Tibial nerve (tissue), 4 donors: ENCODE measurements at regions not wholly inside any gene's neighbourhood (a gene's known extent, or its start where the extent isn't known, plus 50 kb on each side); places are given as distances from the start of the nearest gene placed in this dataset.

Experiments used
- CTCF ChIP-seq, 5 experiments: fragments of 200-600 bp in 3 of 5; fragments of 450-650 bp in 2 of 5; sonication (generic) in 3 of 5; IDR thresholded peaks; one replicate each; pipeline ENCODE4 v1.5.1; 2016 to 2019; ENCODE audit warnings: antibody characterized with exemption in 5 of 5, mild to moderate bottlenecking in 3 of 5, moderate library complexity in 2 of 5
- EP300 ChIP-seq, 2 donors: sonication (generic); formaldehyde crosslinking; IDR thresholded peaks; one replicate each; pipeline ENCODE4 v1.6.1; 2017; ENCODE audit warnings: antibody characterized with exemption in 2 of 2, mild to moderate bottlenecking in 1 of 2
- POLR2A ChIP-seq, 2 donors: fragments of 450-650 bp; IDR thresholded peaks; one replicate each; pipeline ENCODE4 v1.6.1; 2017; ENCODE audit warnings: antibody characterized with exemption in 2 of 2, mild to moderate bottlenecking in 2 of 2, moderate library complexity in 2 of 2

GRCh38 chr18:22604986-22605421 is 187.3 kb upstream of the CTAGE1 start:
- TF ChIP-seq CTCF (IDR thresholded peaks at IDR 0.05) (no peak), POLR2A (IDR thresholded peaks at IDR 0.05) (no peak), EP300 (IDR thresholded peaks at IDR 0.05) (no peak)
